CD4-positive, CD25-positive, alpha-beta regulatory T cell (primary cell): ENCODE measurements at regions not wholly inside any gene's neighbourhood (a gene's known extent, or its start where the extent isn't known, plus 50 kb on each side); places are given as distances from the start of the nearest gene placed in this dataset.

Experiments
- ATAC-seq, 2 donors: fragments of 150-1000 bp; cut with Tn5 transposase; one replicate each; pipeline ENCODE4 v1.10.0; 2021; ENCODE audit warnings: low read depth in 2 of 2, moderate number of reproducible peaks in 2 of 2, moderate library complexity in 1 of 2
- DNase-seq, 3 donors: peaks; one replicate each; pipeline versions ENCODE4 v3.0.0 to v3.0.0-alpha.2; 2012 to 2022; ENCODE audit warnings: mixed read lengths in 1 of 3
- H3K27ac ChIP-seq: one replicate; pipeline ENCODE4 v1.7.0; 2013; ENCODE audit warnings: mild to moderate bottlenecking, low read length; ENCODE audit not compliant: insufficient read depth, poor library complexity, severe bottlenecking
- H3K27me3 ChIP-seq: one replicate; pipeline ENCODE4 v1.7.0; 2013; ENCODE audit warnings: low read length; ENCODE audit not compliant: control insufficient read depth, insufficient read depth
- H3K36me3 ChIP-seq: one replicate; pipeline ENCODE4 v1.7.0; 2013; ENCODE audit warnings: mild to moderate bottlenecking, low read length, moderate library complexity; ENCODE audit not compliant: control insufficient read depth, insufficient read depth
- H3K4me1 ChIP-seq: 2 replicates; pipeline ENCODE4 v1.7.0; 2013; ENCODE audit warnings: mild to moderate bottlenecking, low read length; ENCODE audit not compliant: insufficient read depth, control insufficient read depth, poor library complexity, severe bottlenecking
- H3K4me3 ChIP-seq: one replicate; pipeline ENCODE4 v1.7.0; 2013; ENCODE audit warnings: low read depth, mild to moderate bottlenecking, low read length, moderate library complexity
- H3K9me3 ChIP-seq, 2 experiments: 1 replicate in 1 of 2; 2 replicates in 1 of 2; pipeline ENCODE4 v1.7.0; 2013; ENCODE audit warnings: low read length in 2 of 2, mild to moderate bottlenecking in 1 of 2, moderate library complexity in 1 of 2; ENCODE audit not compliant: control insufficient read depth in 2 of 2
- H3K27ac Mint-ChIP-seq, 3 donors: one replicate each; pipeline ENCODE4 v1.8.0; 2020 to 2022; ENCODE audit warnings: mild to moderate bottlenecking in 3 of 3, mixed read lengths in 3 of 3, moderate library complexity in 2 of 3
- H3K27me3 Mint-ChIP-seq: one replicate; pipeline ENCODE4 v1.8.0; 2022; ENCODE audit warnings: mild to moderate bottlenecking, mixed read lengths
- H3K36me3 Mint-ChIP-seq: one replicate; pipeline ENCODE4 v1.8.0; 2020; ENCODE audit warnings: mixed read lengths
- H3K4me1 Mint-ChIP-seq, 4 donors: one replicate each; pipeline ENCODE4 v1.8.0; 2020 to 2022; ENCODE audit warnings: mixed read lengths in 4 of 4, mild to moderate bottlenecking in 1 of 4
- H3K4me3 Mint-ChIP-seq, 4 donors: one replicate each; pipeline ENCODE4 v1.8.0; 2020 to 2022; ENCODE audit warnings: mild to moderate bottlenecking in 4 of 4, mixed read lengths in 4 of 4, moderate library complexity in 3 of 4
- H3K9me3 Mint-ChIP-seq, 7 donors: one replicate each; pipeline ENCODE4 v1.8.0; 2020 to 2022; ENCODE audit warnings: mixed read lengths in 7 of 7, mild to moderate bottlenecking in 3 of 7, moderate library complexity in 2 of 7

- H3K9me3 Mint-ChIP-seq = peaks cover 0 to under 1% (median 0%) of the 10 kb centered on the region in 7 donors
- Histone ChIP-seq H3K9me3 (no peaks in the 10 kb centered on the region), H3K4me1 (no peaks in the 10 kb centered on the region), H3K4me3 (no peak overlapping the region), H3K27me3 (no peaks in the 10 kb centered on the region), H3K36me3 (no peaks in the 10 kb centered on the region), H3K27ac (no peak overlapping the region)
- no peaks in the 10 kb centered on the region for H3K4me1 Mint-ChIP-seq
- H3K27ac Mint-ChIP-seq = no peak overlapping the region
- no peaks in the 10 kb centered on the region for H3K36me3 Mint-ChIP-seq
- H3K4me3 Mint-ChIP-seq = no peak overlapping the region
- peaks cover 12% of the 10 kb centered on the region for H3K27me3 Mint-ChIP-seq
- ATAC-seq (no peak), DNase-seq (no peak)
Observed at GRCh38 chr6:109292983-109293586, 89.2 kb downstream of the CD164 start.

GRCh38 chr6:109292420-109292819, 89.8 kb downstream of the CD164 start:
- no peaks in the 10 kb centered on the region for H3K36me3 ChIP-seq
- Mint-ChIP-seq H3K36me3 (no peaks in the 10 kb centered on the region), H3K4me1 (no peaks in the 10 kb centered on the region), H3K27ac (no peak overlapping the region), H3K4me3 (no peak overlapping the region), H3K9me3 (peaks cover 0 to 4% (median 0%) of the 10 kb centered on the region in 7 donors), H3K27me3 (peaks cover 6% of the 10 kb centered on the region)
- H3K9me3 ChIP-seq = no peaks in the 10 kb centered on the region
- ATAC-seq = no peak
- DNase-seq = no peak
- H3K27ac ChIP-seq = no peak overlapping the region
- no peaks in the 10 kb centered on the region for H3K4me1 ChIP-seq
- no peak overlapping the region for H3K4me3 ChIP-seq
- H3K27me3 ChIP-seq = peaks cover 2% of the 10 kb centered on the region

- peaks cover 0 to 4% (median 0%) of the 10 kb centered on the region in 7 donors for H3K9me3 Mint-ChIP-seq
Observed at GRCh38 chr6:109291902-109292301, 90.4 kb downstream of the CD164 start.

GRCh38 chr6:109290143-109290931, 91.9 kb downstream of the CD164 start:
- Mint-ChIP-seq H3K9me3 (peaks cover 0 to 4% (median 0%) of the 10 kb centered on the region in 7 donors), H3K4me3 (no peak overlapping the region), H3K27me3 (peaks cover 13% of the 10 kb centered on the region), H3K4me1 (no peaks in the 10 kb centered on the region), H3K27ac (no peak overlapping the region), H3K36me3 (no peaks in the 10 kb centered on the region)
- DNase-seq (no peak), ATAC-seq (no peak)
- H3K36me3 ChIP-seq = no peaks in the 10 kb centered on the region
- no peaks in the 10 kb centered on the region for H3K9me3 ChIP-seq
- no peaks in the 10 kb centered on the region for H3K4me1 ChIP-seq
- no peak overlapping the region for H3K4me3 ChIP-seq
- no peak overlapping the region for H3K27ac ChIP-seq
- peaks cover 7% of the 10 kb centered on the region for H3K27me3 ChIP-seq

More at GRCh38 chr6:109291902-109292301, 90.4 kb downstream of the CD164 start:
- Histone ChIP-seq H3K4me3 (no peak overlapping the region), H3K36me3 (no peaks in the 10 kb centered on the region), H3K27me3 (peaks cover 3% of the 10 kb centered on the region), H3K4me1 (no peaks in the 10 kb centered on the region), H3K9me3 (no peaks in the 10 kb centered on the region), H3K27ac (no peak overlapping the region)
- Mint-ChIP-seq H3K4me1 (no peaks in the 10 kb centered on the region), H3K4me3 (no peak overlapping the region), H3K36me3 (no peaks in the 10 kb centered on the region), H3K27ac (no peak overlapping the region), H3K27me3 (peaks cover 7% of the 10 kb centered on the region)
- ATAC-seq = no peak
- DNase-seq = no peak

GRCh38 chr6:109285366-109285765, 96.9 kb downstream of the CD164 start:
- peaks cover 0 to 5% (median 0%) of the 10 kb centered on the region in 7 donors for H3K9me3 Mint-ChIP-seq
- no peaks in the 10 kb centered on the region for H3K36me3 Mint-ChIP-seq

GRCh38 chr6:109284675-109285074, 97.6 kb downstream of the CD164 start:
- Histone ChIP-seq H3K9me3 (no peaks in the 10 kb centered on the region), H3K36me3 (no peaks in the 10 kb centered on the region), H3K4me3 (no peak overlapping the region), H3K4me1 (no peaks in the 10 kb centered on the region), H3K27ac (no peak overlapping the region), H3K27me3 (peaks cover 7% of the 10 kb centered on the region)
- H3K27ac Mint-ChIP-seq = no peak overlapping the region
- peaks cover 0 to 5% (median 0%) of the 10 kb centered on the region in 7 donors for H3K9me3 Mint-ChIP-seq
- no peak for DNase-seq
- no peak overlapping the region for H3K4me3 Mint-ChIP-seq
- no peak for ATAC-seq
- peaks cover 19% of the 10 kb centered on the region for H3K27me3 Mint-ChIP-seq
- no peaks in the 10 kb centered on the region for H3K36me3 Mint-ChIP-seq
- no peaks in the 10 kb centered on the region for H3K4me1 Mint-ChIP-seq

More at GRCh38 chr6:109285366-109285765, 96.9 kb downstream of the CD164 start:
- H3K4me3 Mint-ChIP-seq = no peak overlapping the region
- H3K36me3 ChIP-seq = no peaks in the 10 kb centered on the region
- H3K9me3 ChIP-seq = no peaks in the 10 kb centered on the region
- ATAC-seq (no peak), DNase-seq (no peak)
- H3K4me1 Mint-ChIP-seq = no peaks in the 10 kb centered on the region
- H3K27me3 Mint-ChIP-seq = peaks cover 19% of the 10 kb centered on the region
- H3K27me3 ChIP-seq = peaks cover 7% of the 10 kb centered on the region
- no peaks in the 10 kb centered on the region for H3K4me1 ChIP-seq
- H3K27ac ChIP-seq = no peak overlapping the region
- no peak overlapping the region for H3K27ac Mint-ChIP-seq
- no peak overlapping the region for H3K4me3 ChIP-seq

GRCh38 chr6:109282756-109283155, 99.5 kb downstream of the CD164 start:
- no peak overlapping the region for H3K4me3 Mint-ChIP-seq
- no peaks in the 10 kb centered on the region for H3K4me1 Mint-ChIP-seq
- no peaks in the 10 kb centered on the region for H3K36me3 ChIP-seq
- H3K4me3 ChIP-seq = no peak overlapping the region
- ATAC-seq (no peak), DNase-seq (no peak)
- no peak overlapping the region for H3K27ac ChIP-seq
- H3K27me3 ChIP-seq = peaks cover 8% of the 10 kb centered on the region
- H3K36me3 Mint-ChIP-seq = no peaks in the 10 kb centered on the region
- H3K9me3 Mint-ChIP-seq = peaks cover 0 to 3% (median 0%) of the 10 kb centered on the region in 7 donors
- no peak overlapping the region for H3K27ac Mint-ChIP-seq
- H3K4me1 ChIP-seq = no peaks in the 10 kb centered on the region
- H3K27me3 Mint-ChIP-seq = peaks cover 19% of the 10 kb centered on the region
- H3K9me3 ChIP-seq = no peaks in the 10 kb centered on the region
